ENCODE measurements at regions not wholly inside any gene's neighbourhood (a gene's known extent, or its start where the extent isn't known, plus 50 kb on each side); places are given as distances from the start of the nearest gene placed in this dataset.

- H3K9me3 Mint-ChIP-seq: peaks cover 5 to 16% (median 10%) of the 10 kb centered on the region in 3 donors
- H3K27ac Mint-ChIP-seq: no peak overlapping the region
- no peaks in the 10 kb centered on the region for H3K4me1 ChIP-seq (ENCODE audit: control insufficient read depth in 1 of 2, extremely low read depth in 1 of 2, insufficient read depth in 2 of 2, low read length in 2 of 2)
- no peaks in the 10 kb centered on the region for H3K36me3 Mint-ChIP-seq
- peaks cover 0 to 5% of the 10 kb centered on the region in 2 experiments for H3K27me3 ChIP-seq (replicated peaks in 1 of 2; ENCODE audit: control insufficient read depth in 2 of 2, extremely low read depth in 1 of 2, insufficient read depth in 2 of 2, low read length in 1 of 2)
- no peak overlapping the region for H3K4me3 Mint-ChIP-seq
- no peak overlapping the region for H3K27ac ChIP-seq (ENCODE audit: low read length)
- no peaks in the 10 kb centered on the region for H3K27me3 Mint-ChIP-seq
- H3K36me3 ChIP-seq (ENCODE audit: control insufficient read depth in 2 of 2, extremely low read depth in 1 of 2, insufficient read depth in 1 of 2, low read length in 1 of 2): no peaks in the 10 kb centered on the region
- ATAC-seq (replicated peaks in 1 of 4): no peak
- CTCF ChIA-PET: no interaction called here
- no peak overlapping the region for H3K4me3 ChIP-seq (ENCODE audit: control insufficient read depth in 1 of 2, extremely low read depth in 1 of 2, low read length in 1 of 2)
- H3K9me3 ChIP-seq: no peaks in the 10 kb centered on the region
- H3K4me1 Mint-ChIP-seq: no peaks in the 10 kb centered on the region
- no peak for DNase-seq
- POLR2A ChIA-PET: no interaction called here
These were observed 467.3 kb upstream of the RGS18 start for GRCh38 chr1:191690931-191691330.

GRCh38 chr1:191693797-191694196, 464.5 kb upstream of the RGS18 start:
- no peaks in the 10 kb centered on the region for H3K36me3 ChIP-seq (ENCODE audit: control insufficient read depth in 2 of 2, extremely low read depth in 1 of 2, insufficient read depth in 1 of 2, low read length in 1 of 2)
- no peaks in the 10 kb centered on the region for H3K36me3 Mint-ChIP-seq
- 30% methylated on average over 1 of the region's 4 CpGs for WGBS (ENCODE audit: insufficient coverage)
- ChIA-PET POLR2A (interaction anchor here in 1 of 2 donors (0.6 kb wide), 1 partner anchor 1213 kb away, joined by 3 read pairs; no protein-coding TSS in a partner anchor), CTCF (no interaction called here)
- H3K27me3 Mint-ChIP-seq: no peaks in the 10 kb centered on the region
- peaks cover 0 to 5% of the 10 kb centered on the region in 2 experiments for H3K27me3 ChIP-seq (replicated peaks in 1 of 2; ENCODE audit: control insufficient read depth in 2 of 2, extremely low read depth in 1 of 2, insufficient read depth in 2 of 2, low read length in 1 of 2)
- ATAC-seq (replicated peaks in 1 of 4) (no peak), DNase-seq (no peak)
- H3K27ac ChIP-seq (ENCODE audit: low read length): no peak overlapping the region
- H3K27ac Mint-ChIP-seq: no peak overlapping the region
- H3K9me3 Mint-ChIP-seq: peaks cover 5 to 16% (median 10%) of the 10 kb centered on the region in 3 donors
- H3K9me3 ChIP-seq: no peaks in the 10 kb centered on the region
- H3K4me3 ChIP-seq (ENCODE audit: control insufficient read depth in 1 of 2, extremely low read depth in 1 of 2, low read length in 1 of 2): no peak overlapping the region
- no peaks in the 10 kb centered on the region for H3K4me1 ChIP-seq (ENCODE audit: control insufficient read depth in 1 of 2, extremely low read depth in 1 of 2, insufficient read depth in 2 of 2, low read length in 2 of 2)
- no peak overlapping the region for H3K4me3 Mint-ChIP-seq
- no peaks in the 10 kb centered on the region for H3K4me1 Mint-ChIP-seq

- ATAC-seq (replicated peaks in 1 of 4): no peak
- no CpG with 5 or more reads among the region's 2 CpGs for WGBS (ENCODE audit: insufficient coverage)
- H3K27me3 ChIP-seq (replicated peaks in 1 of 2; ENCODE audit: control insufficient read depth in 2 of 2, extremely low read depth in 1 of 2, insufficient read depth in 2 of 2, low read length in 1 of 2): peaks cover 0 to 5% of the 10 kb centered on the region in 2 experiments
- no peak overlapping the region for H3K27ac Mint-ChIP-seq
- no peaks in the 10 kb centered on the region for H3K4me1 ChIP-seq (ENCODE audit: control insufficient read depth in 1 of 2, extremely low read depth in 1 of 2, insufficient read depth in 2 of 2, low read length in 2 of 2)
- no peak overlapping the region for H3K4me3 ChIP-seq (ENCODE audit: control insufficient read depth in 1 of 2, extremely low read depth in 1 of 2, low read length in 1 of 2)
- no peaks in the 10 kb centered on the region for H3K36me3 Mint-ChIP-seq
- ChIA-PET CTCF (no interaction called here), POLR2A (interaction anchor here in 1 of 2 donors (0.6 kb wide), 1 partner anchor 50 kb away, joined by 3 read pairs; no protein-coding TSS in a partner anchor)
- H3K9me3 ChIP-seq: no peaks in the 10 kb centered on the region
- no peak overlapping the region for H3K27ac ChIP-seq (ENCODE audit: low read length)
- peaks cover 5 to 16% (median 10%) of the 10 kb centered on the region in 3 donors for H3K9me3 Mint-ChIP-seq
- H3K4me3 Mint-ChIP-seq: no peak overlapping the region
- no peak for DNase-seq
- H3K27me3 Mint-ChIP-seq: no peaks in the 10 kb centered on the region
- H3K36me3 ChIP-seq (ENCODE audit: control insufficient read depth in 2 of 2, extremely low read depth in 1 of 2, insufficient read depth in 1 of 2, low read length in 1 of 2): no peaks in the 10 kb centered on the region
- H3K4me1 Mint-ChIP-seq: no peaks in the 10 kb centered on the region
These were observed 462.4 kb upstream of the RGS18 start for GRCh38 chr1:191695865-191696264.

DNA sequence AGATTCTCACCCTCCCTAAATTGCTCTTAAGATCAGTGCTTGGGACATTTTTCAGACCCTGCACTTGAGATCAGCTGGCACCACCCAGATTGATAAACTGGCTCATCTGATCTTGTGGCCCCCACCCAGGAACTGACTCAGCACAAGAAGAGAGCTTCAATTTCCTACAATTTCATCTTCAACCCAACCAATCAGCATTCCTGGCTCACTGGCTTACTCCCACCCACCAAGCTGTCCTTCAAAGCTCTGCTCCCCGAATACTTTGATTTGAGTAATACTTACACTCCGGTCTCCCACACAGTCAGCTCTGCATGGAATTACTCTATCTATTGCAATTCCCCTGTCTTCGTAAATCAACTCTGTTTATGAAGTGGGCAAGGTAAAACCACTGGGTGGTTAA, 461.9 kb upstream of the RGS18 start:
- H3K27me3 Mint-ChIP-seq: no peaks in the 10 kb centered on the region
- Histone ChIP-seq H3K27ac (ENCODE audit: low read length) (no peak overlapping the region), H3K36me3 (ENCODE audit: control insufficient read depth in 2 of 2, extremely low read depth in 1 of 2, insufficient read depth in 1 of 2, low read length in 1 of 2) (no peaks in the 10 kb centered on the region), H3K9me3 (no peaks in the 10 kb centered on the region), H3K4me1 (ENCODE audit: control insufficient read depth in 1 of 2, extremely low read depth in 1 of 2, insufficient read depth in 2 of 2, low read length in 2 of 2) (no peaks in the 10 kb centered on the region), H3K4me3 (ENCODE audit: control insufficient read depth in 1 of 2, extremely low read depth in 1 of 2, low read length in 1 of 2) (no peak overlapping the region), H3K27me3 (replicated peaks in 1 of 2; ENCODE audit: control insufficient read depth in 2 of 2, extremely low read depth in 1 of 2, insufficient read depth in 2 of 2, low read length in 1 of 2) (peaks cover 0 to 5% of the 10 kb centered on the region in 2 experiments)
- H3K4me1 Mint-ChIP-seq: no peaks in the 10 kb centered on the region
- ATAC-seq (replicated peaks in 1 of 4) (no peak), DNase-seq (no peak)
- WGBS (ENCODE audit: insufficient coverage): no CpG with 5 or more reads among the region's 3 CpGs
- ChIA-PET CTCF (no interaction called here), POLR2A (no interaction called here)
- H3K36me3 Mint-ChIP-seq: no peaks in the 10 kb centered on the region
- H3K4me3 Mint-ChIP-seq: no peak overlapping the region
- H3K27ac Mint-ChIP-seq: no peak overlapping the region
- peaks cover 5 to 18% (median 11%) of the 10 kb centered on the region in 3 donors for H3K9me3 Mint-ChIP-seq

- H3K9me3 Mint-ChIP-seq: peaks cover 5 to 20% (median 15%) of the 10 kb centered on the region in 3 donors
- CTCF ChIA-PET: no interaction called here
- no peak for ATAC-seq (replicated peaks in 1 of 4)
- no peak overlapping the region for H3K27ac Mint-ChIP-seq
- POLR2A ChIA-PET: no interaction called here
- no peak for DNase-seq
- Histone ChIP-seq H3K27me3 (replicated peaks in 1 of 2; ENCODE audit: control insufficient read depth in 2 of 2, extremely low read depth in 1 of 2, insufficient read depth in 2 of 2, low read length in 1 of 2) (peaks cover 0 to 5% of the 10 kb centered on the region in 2 experiments), H3K4me1 (ENCODE audit: control insufficient read depth in 1 of 2, extremely low read depth in 1 of 2, insufficient read depth in 2 of 2, low read length in 2 of 2) (no peaks in the 10 kb centered on the region), H3K36me3 (ENCODE audit: control insufficient read depth in 2 of 2, extremely low read depth in 1 of 2, insufficient read depth in 1 of 2, low read length in 1 of 2) (no peaks in the 10 kb centered on the region), H3K9me3 (no peaks in the 10 kb centered on the region), H3K27ac (ENCODE audit: low read length) (no peak overlapping the region), H3K4me3 (ENCODE audit: control insufficient read depth in 1 of 2, extremely low read depth in 1 of 2, low read length in 1 of 2) (no peak overlapping the region)
- no peaks in the 10 kb centered on the region for H3K36me3 Mint-ChIP-seq
- no peaks in the 10 kb centered on the region for H3K27me3 Mint-ChIP-seq
- no peak overlapping the region for H3K4me3 Mint-ChIP-seq
- no peaks in the 10 kb centered on the region for H3K4me1 Mint-ChIP-seq
These were observed 460.7 kb upstream of the RGS18 start for GRCh38 chr1:191697556-191697955.

DNA sequence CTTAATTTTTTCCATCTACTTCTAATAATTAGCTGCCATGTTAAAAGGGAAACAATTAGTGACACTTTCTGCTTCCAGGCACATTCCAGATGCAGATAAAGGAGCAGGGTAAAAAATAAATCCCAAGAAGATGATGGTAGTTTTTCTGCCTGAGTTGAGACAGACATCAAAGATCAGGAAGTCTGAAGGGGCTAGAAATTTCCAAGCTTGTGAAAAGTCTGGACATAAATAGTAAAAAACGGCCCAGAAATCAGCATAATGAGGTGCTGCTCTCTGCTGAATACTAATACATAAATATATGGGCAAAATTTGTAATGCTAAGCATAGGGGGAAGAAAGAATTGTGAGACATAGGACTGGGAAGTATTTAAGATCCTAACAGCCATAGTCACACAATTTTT, 460.0 kb upstream of the RGS18 start:
- Mint-ChIP-seq H3K27me3 (no peaks in the 10 kb centered on the region), H3K4me1 (no peaks in the 10 kb centered on the region), H3K4me3 (no peak overlapping the region), H3K36me3 (no peaks in the 10 kb centered on the region), H3K27ac (no peak overlapping the region), H3K9me3 (peaks cover 0 to 13% (median 10%) of the 10 kb centered on the region in 3 donors)
- H3K9me3 ChIP-seq: no peaks in the 10 kb centered on the region
- no peaks in the 10 kb centered on the region for H3K36me3 ChIP-seq (ENCODE audit: control insufficient read depth in 2 of 2, extremely low read depth in 1 of 2, insufficient read depth in 1 of 2, low read length in 1 of 2)
- no peak overlapping the region for H3K27ac ChIP-seq (ENCODE audit: low read length)
- H3K4me1 ChIP-seq (ENCODE audit: control insufficient read depth in 1 of 2, extremely low read depth in 1 of 2, insufficient read depth in 2 of 2, low read length in 2 of 2): no peaks in the 10 kb centered on the region
- ChIA-PET CTCF (no interaction called here), POLR2A (no interaction called here)
- peaks cover 0 to 5% of the 10 kb centered on the region in 2 experiments for H3K27me3 ChIP-seq (replicated peaks in 1 of 2; ENCODE audit: control insufficient read depth in 2 of 2, extremely low read depth in 1 of 2, insufficient read depth in 2 of 2, low read length in 1 of 2)
- DNase-seq (no peak), ATAC-seq (replicated peaks in 1 of 4) (no peak)
- WGBS (ENCODE audit: insufficient coverage): no CpG with 5 or more reads among the region's 1 CpG
- no peak overlapping the region for H3K4me3 ChIP-seq (ENCODE audit: control insufficient read depth in 1 of 2, extremely low read depth in 1 of 2, low read length in 1 of 2)

DNA sequence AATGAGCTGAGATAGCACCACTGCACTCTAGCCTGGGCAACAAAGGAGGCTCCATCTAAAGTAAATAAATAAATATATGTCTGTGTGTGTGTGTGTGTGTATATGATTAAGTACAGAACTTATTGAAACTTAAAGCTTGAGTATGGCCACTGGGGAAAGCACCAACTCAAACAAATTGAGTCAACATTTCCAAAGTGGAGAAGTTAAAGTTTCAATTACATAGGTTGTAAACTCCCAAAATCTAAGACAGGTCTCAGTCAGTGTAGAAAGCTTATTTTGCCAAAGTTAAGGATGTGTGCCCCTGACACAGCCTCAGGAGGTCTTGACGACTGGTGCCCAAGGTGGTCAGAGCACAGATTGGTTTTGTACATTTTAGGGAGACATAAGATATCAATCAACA, 458.9 kb upstream of the RGS18 start:
- H3K4me3 ChIP-seq (ENCODE audit: control insufficient read depth in 1 of 2, extremely low read depth in 1 of 2, low read length in 1 of 2): no peak overlapping the region

More for the DNA sequence above, 458.9 kb upstream of the RGS18 start:
- H3K36me3 ChIP-seq (ENCODE audit: control insufficient read depth in 2 of 2, extremely low read depth in 1 of 2, insufficient read depth in 1 of 2, low read length in 1 of 2): no peaks in the 10 kb centered on the region
- H3K4me1 ChIP-seq (ENCODE audit: control insufficient read depth in 1 of 2, extremely low read depth in 1 of 2, insufficient read depth in 2 of 2, low read length in 2 of 2): no peaks in the 10 kb centered on the region
- H3K27ac ChIP-seq (ENCODE audit: low read length): no peak overlapping the region
- Mint-ChIP-seq H3K4me3 (no peak overlapping the region), H3K36me3 (no peaks in the 10 kb centered on the region), H3K4me1 (no peaks in the 10 kb centered on the region), H3K27ac (no peak overlapping the region), H3K27me3 (no peaks in the 10 kb centered on the region), H3K9me3 (peaks cover 0 to 8% (median 4%) of the 10 kb centered on the region in 3 donors)
- H3K9me3 ChIP-seq: no peaks in the 10 kb centered on the region
- POLR2A ChIA-PET: no interaction called here
- no peak for ATAC-seq (replicated peaks in 1 of 4)
- H3K27me3 ChIP-seq (replicated peaks in 1 of 2; ENCODE audit: control insufficient read depth in 2 of 2, extremely low read depth in 1 of 2, insufficient read depth in 2 of 2, low read length in 1 of 2): peaks cover 0 to 5% of the 10 kb centered on the region in 2 experiments
- CTCF ChIA-PET: no interaction called here
- 60% methylated on average over 1 of the region's 1 CpG for WGBS (ENCODE audit: insufficient coverage)
- DNase-seq: no peak

Data from T-cell (primary cell).